ENCODE measurements at regions not wholly inside any gene's neighbourhood (a gene's known extent, or its start where the extent isn't known, plus 50 kb on each side); places are given as distances from the start of the nearest gene placed in this dataset.

DNA sequence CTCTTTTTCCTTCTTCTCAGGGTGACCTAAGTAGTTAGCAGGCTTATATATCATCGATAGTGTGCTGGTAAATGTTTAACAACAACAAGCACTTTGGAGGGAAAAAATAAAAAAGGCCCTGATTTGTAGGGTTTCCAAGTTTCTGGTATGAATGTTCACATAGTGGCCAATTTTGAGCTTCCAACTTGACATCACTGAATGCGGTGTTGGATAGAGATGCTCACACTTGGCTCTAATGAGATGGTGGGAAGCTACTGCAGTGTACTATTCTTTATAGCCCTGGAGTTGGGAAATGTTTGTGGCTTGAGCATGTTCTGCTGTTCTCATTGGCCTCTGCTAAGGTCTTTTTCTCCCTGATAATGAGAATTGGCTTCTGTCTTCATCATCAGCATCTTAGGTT, 875.3 kb downstream of the PCDH7 start:
- TF ChIP-seq, protein P1, sequence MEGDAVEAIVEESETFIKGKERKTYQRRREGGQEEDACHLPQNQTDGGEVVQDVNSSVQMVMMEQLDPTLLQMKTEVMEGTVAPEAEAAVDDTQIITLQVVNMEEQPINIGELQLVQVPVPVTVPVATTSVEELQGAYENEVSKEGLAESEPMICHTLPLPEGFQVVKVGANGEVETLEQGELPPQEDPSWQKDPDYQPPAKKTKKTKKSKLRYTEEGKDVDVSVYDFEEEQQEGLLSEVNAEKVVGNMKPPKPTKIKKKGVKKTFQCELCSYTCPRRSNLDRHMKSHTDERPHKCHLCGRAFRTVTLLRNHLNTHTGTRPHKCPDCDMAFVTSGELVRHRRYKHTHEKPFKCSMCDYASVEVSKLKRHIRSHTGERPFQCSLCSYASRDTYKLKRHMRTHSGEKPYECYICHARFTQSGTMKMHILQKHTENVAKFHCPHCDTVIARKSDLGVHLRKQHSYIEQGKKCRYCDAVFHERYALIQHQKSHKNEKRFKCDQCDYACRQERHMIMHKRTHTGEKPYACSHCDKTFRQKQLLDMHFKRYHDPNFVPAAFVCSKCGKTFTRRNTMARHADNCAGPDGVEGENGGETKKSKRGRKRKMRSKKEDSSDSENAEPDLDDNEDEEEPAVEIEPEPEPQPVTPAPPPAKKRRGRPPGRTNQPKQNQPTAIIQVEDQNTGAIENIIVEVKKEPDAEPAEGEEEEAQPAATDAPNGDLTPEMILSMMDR (IDR thresholded peaks at IDR 0.05): no peak
- TF ChIP-seq ZFX (IDR thresholded peaks at IDR 0.05; ENCODE audit: borderline replicate concordance): no peak

Data from 22Rv1 (cell line).